Breast epithelium (tissue), 3 donors: ENCODE measurements at regions not wholly inside any gene's neighbourhood (a gene's known extent, or its start where the extent isn't known, plus 50 kb on each side); places are given as distances from the start of the nearest gene placed in this dataset.

ENCODE experiments used
- POLR2A ChIP-seq: fragments of 450-650 bp; IDR thresholded peaks from one replicate; pipeline ENCODE4 v1.6.1; 2016; ENCODE audit warnings: antibody characterized with exemption, mild to moderate bottlenecking, moderate library complexity
- POLR2AphosphoS5 ChIP-seq, 3 donors: sonication (generic); formaldehyde crosslinking; IDR thresholded peaks; one replicate each; pipeline ENCODE4 v1.6.1; 2017; ENCODE audit warnings: antibody characterized with exemption in 3 of 3
- TF ChIP-seq, protein P1 (sequence below), 3 donors: fragments of 450-650 bp; IDR thresholded peaks; one replicate each; pipeline ENCODE4 v1.5.1; 2016 to 2017; ENCODE audit warnings: antibody characterized with exemption in 3 of 3, mild to moderate bottlenecking in 3 of 3, moderate library complexity in 3 of 3

- TF ChIP-seq POLR2A (no peak), POLR2AphosphoS5 (IDR thresholded peaks at IDR 0.05) (no peak)
- TF ChIP-seq, protein P1, sequence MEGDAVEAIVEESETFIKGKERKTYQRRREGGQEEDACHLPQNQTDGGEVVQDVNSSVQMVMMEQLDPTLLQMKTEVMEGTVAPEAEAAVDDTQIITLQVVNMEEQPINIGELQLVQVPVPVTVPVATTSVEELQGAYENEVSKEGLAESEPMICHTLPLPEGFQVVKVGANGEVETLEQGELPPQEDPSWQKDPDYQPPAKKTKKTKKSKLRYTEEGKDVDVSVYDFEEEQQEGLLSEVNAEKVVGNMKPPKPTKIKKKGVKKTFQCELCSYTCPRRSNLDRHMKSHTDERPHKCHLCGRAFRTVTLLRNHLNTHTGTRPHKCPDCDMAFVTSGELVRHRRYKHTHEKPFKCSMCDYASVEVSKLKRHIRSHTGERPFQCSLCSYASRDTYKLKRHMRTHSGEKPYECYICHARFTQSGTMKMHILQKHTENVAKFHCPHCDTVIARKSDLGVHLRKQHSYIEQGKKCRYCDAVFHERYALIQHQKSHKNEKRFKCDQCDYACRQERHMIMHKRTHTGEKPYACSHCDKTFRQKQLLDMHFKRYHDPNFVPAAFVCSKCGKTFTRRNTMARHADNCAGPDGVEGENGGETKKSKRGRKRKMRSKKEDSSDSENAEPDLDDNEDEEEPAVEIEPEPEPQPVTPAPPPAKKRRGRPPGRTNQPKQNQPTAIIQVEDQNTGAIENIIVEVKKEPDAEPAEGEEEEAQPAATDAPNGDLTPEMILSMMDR (IDR thresholded peaks at IDR 0.05): no peak
These were observed 1582.1 kb downstream of the BRINP3 start for GRCh38 chr1:188895611-188896010.
